ENCODE measurements at regions not wholly inside any gene's neighbourhood (a gene's known extent, or its start where the extent isn't known, plus 50 kb on each side); places are given as distances from the start of the nearest gene placed in this dataset.

DNA sequence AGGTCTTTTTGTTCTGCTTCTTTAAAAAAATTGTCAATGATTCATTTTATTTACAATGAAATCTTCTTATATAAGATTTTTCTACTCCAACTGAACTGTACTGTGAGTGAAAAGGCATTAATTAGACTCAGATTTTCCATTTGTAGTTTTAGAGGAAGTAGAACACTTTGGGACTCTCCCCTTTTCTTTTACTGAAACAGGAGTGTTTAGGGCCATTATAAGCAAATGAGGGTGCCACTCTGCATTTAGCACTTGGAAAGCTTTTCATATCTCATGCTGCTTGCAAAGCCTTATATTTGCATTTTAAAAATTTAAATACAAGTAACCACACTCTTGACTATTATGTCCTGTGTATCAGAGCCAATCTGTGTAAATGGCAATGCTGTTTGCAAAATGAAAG is 584.3 kb downstream of the KLHL13 start:
- H3K9ac ChIP-seq (ENCODE audit: insufficient read depth in 1 of 2, low read depth in 2 of 2, low read length in 2 of 2) = no peak overlapping the region
- no peak overlapping the region for H3K4me3 ChIP-seq
- H3K4me1 ChIP-seq (replicated peaks in 1 of 2; ENCODE audit: control insufficient read depth in 2 of 2, insufficient read depth in 2 of 2, low read length in 2 of 2) = no peaks in the 10 kb centered on the region
- no peaks in the 10 kb centered on the region; the same call in 1 of the 2 replicates for H3K9me3 ChIP-seq (replicated peaks; ENCODE audit: control insufficient read depth, insufficient read depth, low read depth, low read length)
- no peak overlapping the region for H2AFZ ChIP-seq (ENCODE audit: low read depth, low read length)
- no peak for TF ChIP-seq STAG1 (CRISPR knock-in tag; IDR thresholded peaks at IDR 0.05; ENCODE audit: borderline replicate concordance)
- no peak for TF ChIP-seq CHD2 (IDR thresholded peaks at IDR 0.05; ENCODE audit: low read depth, low read length)
- TF ChIP-seq ZNF324 (CRISPR knock-in tag; IDR thresholded peaks at IDR 0.05) = no peak
- TF ChIP-seq UBTF (IDR thresholded peaks at IDR 0.05; ENCODE audit: borderline replicate concordance in 1 of 2, low read depth in 2 of 2, low read length in 2 of 2) = no peak
- no peak for TF ChIP-seq RFX5 (IDR thresholded peaks at IDR 0.05; ENCODE audit: low read depth, low read length)
- TF ChIP-seq, protein P1, sequence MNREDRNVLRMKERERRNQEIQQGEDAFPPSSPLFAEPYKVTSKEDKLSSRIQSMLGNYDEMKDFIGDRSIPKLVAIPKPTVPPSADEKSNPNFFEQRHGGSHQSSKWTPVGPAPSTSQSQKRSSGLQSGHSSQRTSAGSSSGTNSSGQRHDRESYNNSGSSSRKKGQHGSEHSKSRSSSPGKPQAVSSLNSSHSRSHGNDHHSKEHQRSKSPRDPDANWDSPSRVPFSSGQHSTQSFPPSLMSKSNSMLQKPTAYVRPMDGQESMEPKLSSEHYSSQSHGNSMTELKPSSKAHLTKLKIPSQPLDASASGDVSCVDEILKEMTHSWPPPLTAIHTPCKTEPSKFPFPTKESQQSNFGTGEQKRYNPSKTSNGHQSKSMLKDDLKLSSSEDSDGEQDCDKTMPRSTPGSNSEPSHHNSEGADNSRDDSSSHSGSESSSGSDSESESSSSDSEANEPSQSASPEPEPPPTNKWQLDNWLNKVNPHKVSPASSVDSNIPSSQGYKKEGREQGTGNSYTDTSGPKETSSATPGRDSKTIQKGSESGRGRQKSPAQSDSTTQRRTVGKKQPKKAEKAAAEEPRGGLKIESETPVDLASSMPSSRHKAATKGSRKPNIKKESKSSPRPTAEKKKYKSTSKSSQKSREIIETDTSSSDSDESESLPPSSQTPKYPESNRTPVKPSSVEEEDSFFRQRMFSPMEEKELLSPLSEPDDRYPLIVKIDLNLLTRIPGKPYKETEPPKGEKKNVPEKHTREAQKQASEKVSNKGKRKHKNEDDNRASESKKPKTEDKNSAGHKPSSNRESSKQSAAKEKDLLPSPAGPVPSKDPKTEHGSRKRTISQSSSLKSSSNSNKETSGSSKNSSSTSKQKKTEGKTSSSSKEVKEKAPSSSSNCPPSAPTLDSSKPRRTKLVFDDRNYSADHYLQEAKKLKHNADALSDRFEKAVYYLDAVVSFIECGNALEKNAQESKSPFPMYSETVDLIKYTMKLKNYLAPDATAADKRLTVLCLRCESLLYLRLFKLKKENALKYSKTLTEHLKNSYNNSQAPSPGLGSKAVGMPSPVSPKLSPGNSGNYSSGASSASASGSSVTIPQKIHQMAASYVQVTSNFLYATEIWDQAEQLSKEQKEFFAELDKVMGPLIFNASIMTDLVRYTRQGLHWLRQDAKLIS (CRISPR knock-in tag; IDR thresholded peaks at IDR 0.05) = no peak
- H3K79me2 ChIP-seq (ENCODE audit: control insufficient read depth, insufficient read depth, low read length) = no peaks in the 10 kb centered on the region
- no peak overlapping the region for H3K27ac ChIP-seq (ENCODE audit: extremely low read depth, low read depth, low read length)
- intact Hi-C loops (cut with micrococcal nuclease) = no loop called here
- H3K36me3 ChIP-seq (ENCODE audit: control insufficient read depth, insufficient read depth, low read length) = no peaks in the 10 kb centered on the region
- no peak for ATAC-seq
- H3K27me3 ChIP-seq (ENCODE audit: control insufficient read depth in 2 of 2, insufficient read depth in 2 of 2, low read length in 2 of 2) = no peaks in the 10 kb centered on the region
- H4K20me1 ChIP-seq (replicated peaks; ENCODE audit: control insufficient read depth, insufficient read depth, low read length) = no peaks in the 10 kb centered on the region
- in situ Hi-C loops (cut with MboI) = no loop called here
- no peak overlapping the region for H3K4me2 ChIP-seq (ENCODE audit: insufficient read depth, low read length)
- BruUV-seq (replicated peaks) = no TSS peak
- no peak for FAIRE-seq
- ChIA-PET POLR2A (no interaction called here), CTCF (ENCODE audit: low intra/inter-chr PET ratio) (no interaction called here)
- H3K9me1 ChIP-seq (ENCODE audit: control insufficient read depth, insufficient read depth, low read length) = no peaks in the 10 kb centered on the region
- no peak for DNase-seq (ENCODE audit: extremely low read depth in 1 of 4, low spot score in 3 of 4)
